Fibroblast of villous mesenchyme (primary cell): ENCODE measurements at regions not wholly inside any gene's neighbourhood (a gene's known extent, or its start where the extent isn't known, plus 50 kb on each side); places are given as distances from the start of the nearest gene placed in this dataset.

Experiments used
- DNase-seq: peaks from one replicate; pipeline ENCODE4 v3.0.0-alpha.2; 2010; ENCODE audit warnings: low read depth
- H3K4me3 ChIP-seq: 2 replicates; pipeline ENCODE4 v1.5.1; 2011; ENCODE audit warnings: low read depth, mild to moderate bottlenecking, low read length
- TF ChIP-seq, protein P1 (sequence below): IDR thresholded peaks from 2 replicates; pipeline ENCODE4 v1.5.1; 2012; ENCODE audit warnings: low read depth, mild to moderate bottlenecking, low read length; ENCODE audit not compliant: insufficient read depth

GRCh38 chrX:15946783-15947580 lies 92.4 kb upstream of the AP1S2 start:
- DNase-seq: peak; percentile 45
- TF ChIP-seq, protein P1, sequence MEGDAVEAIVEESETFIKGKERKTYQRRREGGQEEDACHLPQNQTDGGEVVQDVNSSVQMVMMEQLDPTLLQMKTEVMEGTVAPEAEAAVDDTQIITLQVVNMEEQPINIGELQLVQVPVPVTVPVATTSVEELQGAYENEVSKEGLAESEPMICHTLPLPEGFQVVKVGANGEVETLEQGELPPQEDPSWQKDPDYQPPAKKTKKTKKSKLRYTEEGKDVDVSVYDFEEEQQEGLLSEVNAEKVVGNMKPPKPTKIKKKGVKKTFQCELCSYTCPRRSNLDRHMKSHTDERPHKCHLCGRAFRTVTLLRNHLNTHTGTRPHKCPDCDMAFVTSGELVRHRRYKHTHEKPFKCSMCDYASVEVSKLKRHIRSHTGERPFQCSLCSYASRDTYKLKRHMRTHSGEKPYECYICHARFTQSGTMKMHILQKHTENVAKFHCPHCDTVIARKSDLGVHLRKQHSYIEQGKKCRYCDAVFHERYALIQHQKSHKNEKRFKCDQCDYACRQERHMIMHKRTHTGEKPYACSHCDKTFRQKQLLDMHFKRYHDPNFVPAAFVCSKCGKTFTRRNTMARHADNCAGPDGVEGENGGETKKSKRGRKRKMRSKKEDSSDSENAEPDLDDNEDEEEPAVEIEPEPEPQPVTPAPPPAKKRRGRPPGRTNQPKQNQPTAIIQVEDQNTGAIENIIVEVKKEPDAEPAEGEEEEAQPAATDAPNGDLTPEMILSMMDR: no peak
- no peak overlapping the region for H3K4me3 ChIP-seq

- TF ChIP-seq, protein P1: no peak
- no peak overlapping the region for H3K4me3 ChIP-seq
- no peak for DNase-seq
Observed at GRCh38 chrX:15943391-15943790, 88.8 kb upstream of the AP1S2 start.

GRCh38 chrX:15942307-15942706 lies 87.7 kb upstream of the AP1S2 start:
- H3K4me3 ChIP-seq: no peak overlapping the region
- TF ChIP-seq, protein P1: no peak
- DNase-seq: no peak

DNA sequence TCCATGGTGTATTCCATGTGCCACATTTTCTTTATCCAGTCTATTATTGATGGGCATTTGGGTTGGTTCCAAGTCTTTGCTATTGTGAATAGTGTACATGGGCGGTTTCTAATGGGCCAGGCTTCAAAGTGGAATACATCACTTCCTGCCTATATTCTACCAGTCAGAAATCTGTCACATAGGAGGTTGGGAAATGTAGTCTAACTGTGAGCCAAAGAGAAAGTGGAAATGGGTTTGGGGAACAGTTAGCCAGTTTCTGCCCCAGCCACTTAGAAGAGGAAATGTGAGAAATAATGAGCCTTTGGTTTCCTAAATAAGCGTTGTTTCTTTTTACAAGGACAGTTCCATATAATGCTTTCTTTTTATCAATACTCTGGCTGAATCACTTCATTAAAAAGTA lies 85.1 kb upstream of the AP1S2 start:
- TF ChIP-seq, protein P1: no peak
- DNase-seq: no peak
- H3K4me3 ChIP-seq: no peak overlapping the region

- TF ChIP-seq, protein P1: no peak
- no peak for DNase-seq
- H3K4me3 ChIP-seq: no peak overlapping the region
Observed at GRCh38 chrX:15938072-15938471, 83.5 kb upstream of the AP1S2 start.

DNA sequence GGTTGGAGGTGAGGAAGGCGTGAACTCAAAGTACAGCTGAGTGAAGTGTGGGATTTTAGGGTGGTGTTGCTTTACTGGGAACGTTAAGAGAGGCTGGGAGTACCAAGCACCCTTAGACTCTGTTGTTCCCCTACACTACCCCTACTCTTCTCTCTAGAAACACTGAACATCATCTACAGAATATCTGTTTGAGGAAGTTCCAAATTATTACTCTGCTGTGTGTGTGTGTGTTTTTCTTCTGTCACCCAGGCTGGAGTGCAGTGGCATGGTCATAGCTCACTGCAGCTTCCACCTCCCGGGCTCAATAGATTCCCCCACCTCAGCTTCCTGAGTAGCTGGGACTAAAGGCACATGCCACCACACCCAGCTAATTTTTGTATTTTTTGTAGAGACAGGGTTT lies 76.7 kb upstream of the AP1S2 start:
- TF ChIP-seq, protein P1: no peak
- DNase-seq: no peak
- no peak overlapping the region for H3K4me3 ChIP-seq

GRCh38 chrX:15930585-15930984 lies 76.0 kb upstream of the AP1S2 start:
- DNase-seq: peak; percentile 28
- TF ChIP-seq, protein P1: peak; percentile 19
- H3K4me3 ChIP-seq: no peak overlapping the region
